Coronary artery (tissue), 2 donors: ENCODE measurements at regions not wholly inside any gene's neighbourhood (a gene's known extent, or its start where the extent isn't known, plus 50 kb on each side); places are given as distances from the start of the nearest gene placed in this dataset.

Experiments
- DNase-seq: peaks from one replicate; pipeline ENCODE4 v3.0.0-alpha.2; 2017; ENCODE audit warnings: low spot score
- H3K27ac ChIP-seq, 2 donors: fragments of 200-600 bp; sonication (generic); one replicate each; pipeline ENCODE4 v1.5.1; 2016 to 2019
- H3K4me3 ChIP-seq: fragments of 200-600 bp; sonication (generic); 2 replicates; pipeline ENCODE4 v1.5.1; 2016; ENCODE audit warnings: mild to moderate bottlenecking, moderate library complexity
- CTCF ChIP-seq: fragments of 200-600 bp; sonication (generic); IDR thresholded peaks from one replicate; pipeline ENCODE4 v1.5.1; 2019; ENCODE audit warnings: antibody characterized with exemption

- no peak overlapping the region for H3K27ac ChIP-seq
- TF ChIP-seq CTCF = no peak
- no peak overlapping the region for H3K4me3 ChIP-seq
- DNase-seq = no peak
These were observed 157.0 kb upstream of the NECTIN1 start for GRCh38 chr11:119885861-119886567.

GRCh38 chr11:119885067-119885466 lies 156.1 kb upstream of the NECTIN1 start:
- Histone ChIP-seq H3K27ac (no peak overlapping the region), H3K4me3 (no peak overlapping the region)
- TF ChIP-seq CTCF = no peak
- no peak for DNase-seq

- DNase-seq = no peak
- Histone ChIP-seq H3K4me3 (no peak overlapping the region), H3K27ac (no peak overlapping the region)
- TF ChIP-seq CTCF = no peak
These were observed 153.3 kb upstream of the NECTIN1 start for GRCh38 chr11:119882316-119882715.

- no peak for DNase-seq
- H3K27ac ChIP-seq = no peak overlapping the region
- H3K4me3 ChIP-seq = no peak overlapping the region
- TF ChIP-seq CTCF = no peak
These were observed 151.9 kb upstream of the NECTIN1 start for GRCh38 chr11:119880873-119881272.

GRCh38 chr11:119880143-119880542 lies 151.1 kb upstream of the NECTIN1 start:
- DNase-seq = no peak
- no peak for TF ChIP-seq CTCF
- H3K27ac ChIP-seq = no peak overlapping the region
- no peak overlapping the region for H3K4me3 ChIP-seq

GRCh38 chr11:119878990-119879389 lies 150.0 kb upstream of the NECTIN1 start:
- no peak for TF ChIP-seq CTCF
- no peak for DNase-seq
- H3K4me3 ChIP-seq = no peak overlapping the region
- no peak overlapping the region for H3K27ac ChIP-seq

- no peak for DNase-seq
- H3K27ac ChIP-seq = no peak overlapping the region
- no peak for TF ChIP-seq CTCF
- no peak overlapping the region for H3K4me3 ChIP-seq
These were observed 147.8 kb upstream of the NECTIN1 start for GRCh38 chr11:119876841-119877240.
